HPDE6-E6E7 (cell line): ENCODE measurements at regions not wholly inside any gene's neighbourhood (a gene's known extent, or its start where the extent isn't known, plus 50 kb on each side); places are given as distances from the start of the nearest gene placed in this dataset.
"Not testable (repeated sequence)": the region's sequence is repeated elsewhere in the genome, so short reads cannot be mapped to it uniquely, and the experiment has no call there.

Experiments used
- DNase-seq: peaks from one replicate; pipeline ENCODE4 v3.0.0; 2011; ENCODE audit warnings: missing footprints; ENCODE audit errors: extremely low spot score

DNA sequence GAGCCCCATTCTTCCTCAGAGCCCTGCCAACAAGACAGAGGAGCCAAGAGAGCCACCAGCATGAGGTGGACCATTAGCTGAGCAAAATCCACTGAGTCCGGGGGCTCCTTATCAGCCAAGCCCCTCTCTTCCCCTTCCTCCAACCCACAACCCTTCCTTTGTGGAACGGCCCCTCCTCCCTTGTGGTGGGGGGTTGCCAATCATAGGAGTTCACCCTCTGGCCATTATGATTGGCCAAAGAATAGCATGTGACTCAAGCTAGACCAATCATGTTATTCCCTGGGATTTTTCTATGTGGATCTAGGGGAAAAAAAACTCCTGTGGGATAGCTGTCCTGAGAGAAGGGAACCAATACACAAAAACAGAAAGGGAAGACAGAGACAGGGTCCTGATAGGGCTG is 120.5 kb downstream of the C16orf95 start:
- DNase-seq = no peak

GRCh38 chr16:87198328-87198832 is 118.8 kb downstream of the C16orf95 start:
- no peak for DNase-seq

DNA sequence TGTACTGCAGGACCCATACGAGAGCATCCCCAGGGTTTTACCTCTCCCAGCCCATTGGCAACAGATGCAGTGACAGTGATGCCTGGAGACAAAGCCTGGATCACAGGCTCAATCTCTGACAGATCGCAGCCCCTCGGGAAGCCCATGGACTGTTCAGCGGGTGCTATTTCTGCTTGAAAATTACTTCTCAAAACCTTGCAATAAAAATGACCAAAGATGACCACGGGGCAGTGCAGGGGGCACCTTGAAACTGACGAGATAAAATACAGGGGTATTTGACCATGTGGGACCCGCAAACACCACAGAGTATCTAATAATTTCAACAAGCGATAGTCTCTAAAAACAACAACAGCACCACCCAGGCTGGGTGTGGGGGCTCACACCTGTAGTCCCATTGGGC is 118.3 kb downstream of the C16orf95 start:
- DNase-seq = no peak

DNA sequence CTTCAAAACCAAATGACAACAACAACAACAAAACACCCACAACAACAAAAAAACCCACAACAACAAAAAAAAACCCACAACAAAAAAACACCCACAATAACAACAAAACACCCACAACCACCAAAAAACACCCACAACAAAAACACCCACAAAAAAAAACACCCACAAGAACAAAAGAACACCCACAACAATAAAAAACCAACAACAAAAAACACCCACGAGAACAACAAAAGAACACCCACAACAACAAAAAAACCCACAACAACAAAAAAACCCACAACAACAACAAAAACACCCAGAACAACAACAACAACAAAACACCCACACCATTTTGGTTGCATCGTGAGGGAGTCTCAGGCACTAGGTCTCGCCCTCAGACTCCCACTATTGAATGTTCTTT is 117.8 kb downstream of the C16orf95 start:
- no peak for DNase-seq

- DNase-seq = no peak
Observed at GRCh38 chr16:87199901-87200300, 117.3 kb downstream of the C16orf95 start.

- no peak for DNase-seq
Observed at GRCh38 chr16:87200637-87201036, 116.6 kb downstream of the C16orf95 start.

- no peak for DNase-seq
Observed at GRCh38 chr16:87201052-87201451, 116.1 kb downstream of the C16orf95 start.

- DNase-seq = no peak
Observed at GRCh38 chr16:87201790-87202189, 115.4 kb downstream of the C16orf95 start.

GRCh38 chr16:87202346-87202745 is 114.8 kb downstream of the C16orf95 start:
- DNase-seq = no peak

GRCh38 chr16:87203060-87203656 is 114.0 kb downstream of the C16orf95 start:
- DNase-seq = peak; percentile 34

- peak; percentile 20 for DNase-seq
Observed at GRCh38 chr16:87206646-87207451, 110.3 kb downstream of the C16orf95 start.

- DNase-seq = no peak
Observed at GRCh38 chr16:87207509-87207908, 109.7 kb downstream of the C16orf95 start.

- DNase-seq = no peak
Observed at GRCh38 chr16:87207965-87208364, 109.2 kb downstream of the C16orf95 start.

DNA sequence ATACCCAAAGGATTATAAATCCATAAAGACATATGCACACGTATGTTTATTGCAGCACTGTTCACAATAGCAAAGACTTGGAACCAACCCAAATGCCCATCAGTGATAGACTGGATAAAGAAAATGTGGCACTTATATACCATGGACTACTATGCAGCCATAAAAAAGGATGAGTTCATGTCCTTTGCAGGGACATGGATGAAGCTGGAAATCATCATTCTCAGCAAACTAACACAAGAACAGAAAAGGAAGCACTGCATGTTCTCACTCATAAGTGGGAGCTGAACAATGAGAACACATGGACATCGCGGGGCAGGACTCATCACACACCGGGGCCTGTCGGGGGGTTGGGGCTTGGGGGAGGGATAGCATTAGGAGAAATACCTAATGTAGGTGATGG is 108.2 kb downstream of the C16orf95 start:
- DNase-seq = not testable (repeated sequence)

GRCh38 chr16:87209808-87210512 is 107.2 kb downstream of the C16orf95 start:
- no peak for DNase-seq

- DNase-seq = no peak
Observed at GRCh38 chr16:87210894-87211293, 106.3 kb downstream of the C16orf95 start.

GRCh38 chr16:87212026-87212425 is 105.2 kb downstream of the C16orf95 start:
- no peak for DNase-seq

- DNase-seq = no peak
Observed at GRCh38 chr16:87213536-87213935, 103.7 kb downstream of the C16orf95 start.

- DNase-seq = no peak
Observed at GRCh38 chr16:87216148-87216840, 100.9 kb downstream of the C16orf95 start.

DNA sequence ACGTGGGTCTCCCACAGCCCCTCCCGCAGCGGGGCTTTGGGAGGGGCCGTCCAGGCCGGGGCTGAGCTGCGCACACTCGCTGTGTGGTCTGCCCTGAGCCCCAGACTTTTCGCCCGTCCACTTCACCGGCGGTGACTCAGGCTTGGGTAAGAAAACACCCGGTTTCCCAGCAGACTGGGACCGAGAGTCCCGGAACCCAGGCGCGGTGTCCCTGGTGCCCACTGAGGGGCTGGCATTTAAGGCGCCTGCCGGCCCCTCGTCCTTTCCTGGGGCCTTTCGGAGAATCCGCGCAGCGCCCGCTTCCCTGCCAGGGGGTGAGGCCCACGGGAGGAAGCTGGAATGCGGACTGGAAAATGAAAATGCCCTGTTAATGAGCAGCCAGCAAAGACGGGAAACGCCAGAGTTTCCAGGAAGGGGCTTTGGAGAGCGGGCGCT is 100.3 kb downstream of the C16orf95 start:
- no peak for DNase-seq

GRCh38 chr16:87217802-87218201 is 99.4 kb downstream of the C16orf95 start:
- DNase-seq = not testable (repeated sequence)
